Thyroid gland (tissue), 4 donors: ENCODE measurements at regions not wholly inside any gene's neighbourhood (a gene's known extent, or its start where the extent isn't known, plus 50 kb on each side); places are given as distances from the start of the nearest gene placed in this dataset.

Experiments
- POLR2A ChIP-seq, 2 donors: fragments of 450-650 bp; IDR thresholded peaks; one replicate each; pipeline ENCODE4 v1.6.1; 2017; ENCODE audit warnings: antibody characterized with exemption in 2 of 2, mild to moderate bottlenecking in 2 of 2, moderate library complexity in 1 of 2
- TF ChIP-seq, protein P1 (sequence below), 6 experiments: fragments of 200-600 bp in 3 of 6; fragments of 450-650 bp in 3 of 6; sonication (generic) in 3 of 6; IDR thresholded peaks; one replicate each; pipeline ENCODE4 v1.5.1; 2016 to 2019; ENCODE audit warnings: antibody characterized with exemption in 6 of 6, mild to moderate bottlenecking in 2 of 6, inconsistent platforms in 1 of 6, moderate library complexity in 1 of 6

DNA sequence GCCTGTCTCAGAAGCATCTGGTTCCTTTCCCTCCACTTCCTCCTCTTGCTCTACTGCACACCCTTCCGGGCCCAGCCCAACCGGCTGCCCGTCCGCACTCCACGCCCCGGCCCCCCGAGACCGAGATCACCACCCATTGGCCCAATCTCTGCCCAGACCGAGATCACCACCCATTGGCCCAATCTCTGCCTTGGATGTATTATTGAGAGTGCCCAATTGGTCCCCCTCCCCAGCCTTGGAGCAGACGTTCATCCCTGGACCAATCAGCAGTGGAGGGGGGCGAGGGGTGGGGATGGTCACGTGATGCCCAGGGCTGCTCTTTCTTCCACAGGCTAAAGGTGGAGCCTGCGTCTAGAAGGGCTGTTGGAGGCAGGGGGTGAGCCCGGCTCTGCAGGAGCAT is 75.6 kb upstream of the TMEM132C start:
- TF ChIP-seq, protein P1, sequence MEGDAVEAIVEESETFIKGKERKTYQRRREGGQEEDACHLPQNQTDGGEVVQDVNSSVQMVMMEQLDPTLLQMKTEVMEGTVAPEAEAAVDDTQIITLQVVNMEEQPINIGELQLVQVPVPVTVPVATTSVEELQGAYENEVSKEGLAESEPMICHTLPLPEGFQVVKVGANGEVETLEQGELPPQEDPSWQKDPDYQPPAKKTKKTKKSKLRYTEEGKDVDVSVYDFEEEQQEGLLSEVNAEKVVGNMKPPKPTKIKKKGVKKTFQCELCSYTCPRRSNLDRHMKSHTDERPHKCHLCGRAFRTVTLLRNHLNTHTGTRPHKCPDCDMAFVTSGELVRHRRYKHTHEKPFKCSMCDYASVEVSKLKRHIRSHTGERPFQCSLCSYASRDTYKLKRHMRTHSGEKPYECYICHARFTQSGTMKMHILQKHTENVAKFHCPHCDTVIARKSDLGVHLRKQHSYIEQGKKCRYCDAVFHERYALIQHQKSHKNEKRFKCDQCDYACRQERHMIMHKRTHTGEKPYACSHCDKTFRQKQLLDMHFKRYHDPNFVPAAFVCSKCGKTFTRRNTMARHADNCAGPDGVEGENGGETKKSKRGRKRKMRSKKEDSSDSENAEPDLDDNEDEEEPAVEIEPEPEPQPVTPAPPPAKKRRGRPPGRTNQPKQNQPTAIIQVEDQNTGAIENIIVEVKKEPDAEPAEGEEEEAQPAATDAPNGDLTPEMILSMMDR (IDR thresholded peaks at IDR 0.05), result no peak
- no peak for TF ChIP-seq POLR2A (IDR thresholded peaks at IDR 0.05)
